HPDE6-E6E7 (cell line): ENCODE measurements at regions not wholly inside any gene's neighbourhood (a gene's known extent, or its start where the extent isn't known, plus 50 kb on each side); places are given as distances from the start of the nearest gene placed in this dataset.

Experiments used
- DNase-seq: peaks from one replicate; pipeline ENCODE4 v3.0.0; 2011; ENCODE audit warnings: missing footprints; ENCODE audit errors: extremely low spot score

- DNase-seq: no peak
These were observed 350.0 kb upstream of the ISL1 start for GRCh38 chr5:51033215-51033614.

- DNase-seq: no peak
These were observed 348.9 kb upstream of the ISL1 start for GRCh38 chr5:51034222-51034901.

- no peak for DNase-seq
These were observed 343.6 kb upstream of the ISL1 start for GRCh38 chr5:51039424-51040329.

- DNase-seq: peak; percentile 19
These were observed 339.5 kb upstream of the ISL1 start for GRCh38 chr5:51043745-51044144.

GRCh38 chr5:51047369-51047768 lies 335.9 kb upstream of the ISL1 start:
- no peak for DNase-seq

- DNase-seq: no peak
These were observed 329.9 kb upstream of the ISL1 start for GRCh38 chr5:51053361-51053760.

GRCh38 chr5:51060953-51061352 lies 322.3 kb upstream of the ISL1 start:
- DNase-seq: no peak

GRCh38 chr5:51072937-51073336 lies 310.3 kb upstream of the ISL1 start:
- no peak for DNase-seq

- DNase-seq: no peak
These were observed 300.5 kb upstream of the ISL1 start for GRCh38 chr5:51082741-51083140.

- no peak for DNase-seq
These were observed 291.4 kb upstream of the ISL1 start for GRCh38 chr5:51091816-51092215.

GRCh38 chr5:51095486-51095885 lies 287.8 kb upstream of the ISL1 start:
- no peak for DNase-seq

- no peak for DNase-seq
These were observed 286.4 kb upstream of the ISL1 start for GRCh38 chr5:51096859-51097258.

- no peak for DNase-seq
These were observed 283.9 kb upstream of the ISL1 start for GRCh38 chr5:51099173-51099853.

GRCh38 chr5:51104556-51104955 lies 278.7 kb upstream of the ISL1 start:
- DNase-seq: no peak

GRCh38 chr5:51109786-51110410 lies 273.4 kb upstream of the ISL1 start:
- no peak for DNase-seq

- DNase-seq: peak; percentile 23
These were observed 252.0 kb upstream of the ISL1 start for GRCh38 chr5:51131266-51131665.

GRCh38 chr5:51138164-51138563 lies 245.1 kb upstream of the ISL1 start:
- no peak for DNase-seq

- DNase-seq: no peak
These were observed 234.8 kb upstream of the ISL1 start for GRCh38 chr5:51148437-51148836.

- no peak for DNase-seq
These were observed 227.0 kb upstream of the ISL1 start for GRCh38 chr5:51156222-51156621.

GRCh38 chr5:51156838-51157237 lies 226.4 kb upstream of the ISL1 start:
- no peak for DNase-seq

GRCh38 chr5:51159164-51159563 lies 224.1 kb upstream of the ISL1 start:
- DNase-seq: no peak

- DNase-seq: no peak
These were observed 223.6 kb upstream of the ISL1 start for GRCh38 chr5:51159606-51160005.
